ENCODE measurements at regions not wholly inside any gene's neighbourhood (a gene's known extent, or its start where the extent isn't known, plus 50 kb on each side); places are given as distances from the start of the nearest gene placed in this dataset.

DNA sequence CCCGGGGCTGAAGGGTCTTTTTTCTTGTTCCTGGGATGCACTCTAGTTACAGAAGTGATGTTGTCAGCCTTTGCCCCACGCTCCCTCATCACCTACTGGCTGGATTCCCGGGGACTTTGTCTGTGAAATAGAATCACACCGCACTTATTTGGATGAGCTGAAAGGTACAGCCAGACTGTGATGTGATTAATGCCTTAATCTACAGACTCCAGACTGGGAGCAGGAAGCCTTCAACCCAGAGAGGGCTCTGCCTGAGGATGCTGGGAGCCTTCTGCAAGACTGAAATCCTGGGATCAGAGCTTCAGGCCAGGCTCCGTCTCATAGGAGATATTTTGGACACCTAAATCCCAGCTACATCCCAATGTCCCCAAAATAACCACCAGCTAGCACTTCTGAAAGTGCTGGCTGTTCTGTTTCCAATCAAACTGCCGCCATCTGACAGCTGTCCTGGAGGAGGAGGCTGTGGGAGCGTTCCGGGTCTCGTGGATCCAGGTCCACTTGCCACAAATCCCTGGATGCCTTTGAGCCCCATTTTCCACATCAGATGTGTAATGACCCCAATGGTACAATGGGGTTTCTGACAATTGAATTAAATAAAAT lies 688.5 kb downstream of the TBC1D22A start:
- no peak for TF ChIP-seq POLR2AphosphoS5 (IDR thresholded peaks at IDR 0.05; ENCODE audit: low read depth)
- TF ChIP-seq CREB1 (CRISPR knock-in tag; IDR thresholded peaks at IDR 0.05; ENCODE audit: low read depth) = no peak
- TF ChIP-seq, protein P1, sequence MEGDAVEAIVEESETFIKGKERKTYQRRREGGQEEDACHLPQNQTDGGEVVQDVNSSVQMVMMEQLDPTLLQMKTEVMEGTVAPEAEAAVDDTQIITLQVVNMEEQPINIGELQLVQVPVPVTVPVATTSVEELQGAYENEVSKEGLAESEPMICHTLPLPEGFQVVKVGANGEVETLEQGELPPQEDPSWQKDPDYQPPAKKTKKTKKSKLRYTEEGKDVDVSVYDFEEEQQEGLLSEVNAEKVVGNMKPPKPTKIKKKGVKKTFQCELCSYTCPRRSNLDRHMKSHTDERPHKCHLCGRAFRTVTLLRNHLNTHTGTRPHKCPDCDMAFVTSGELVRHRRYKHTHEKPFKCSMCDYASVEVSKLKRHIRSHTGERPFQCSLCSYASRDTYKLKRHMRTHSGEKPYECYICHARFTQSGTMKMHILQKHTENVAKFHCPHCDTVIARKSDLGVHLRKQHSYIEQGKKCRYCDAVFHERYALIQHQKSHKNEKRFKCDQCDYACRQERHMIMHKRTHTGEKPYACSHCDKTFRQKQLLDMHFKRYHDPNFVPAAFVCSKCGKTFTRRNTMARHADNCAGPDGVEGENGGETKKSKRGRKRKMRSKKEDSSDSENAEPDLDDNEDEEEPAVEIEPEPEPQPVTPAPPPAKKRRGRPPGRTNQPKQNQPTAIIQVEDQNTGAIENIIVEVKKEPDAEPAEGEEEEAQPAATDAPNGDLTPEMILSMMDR (conservative IDR thresholded peaks at IDR 0.05; ENCODE audit: low read depth in 2 of 2) = no peak
- TF ChIP-seq EZH2 (IDR thresholded peaks at IDR 0.05; ENCODE audit: low read depth, unreplicated experiment) = no peak

Data from GM23338 (cell line).